ENCODE measurements at regions not wholly inside any gene's neighbourhood (a gene's known extent, or its start where the extent isn't known, plus 50 kb on each side); places are given as distances from the start of the nearest gene placed in this dataset.
A peak's percentile ranks its signal among the peaks of the same experiment; 100 is the strongest.

DNA sequence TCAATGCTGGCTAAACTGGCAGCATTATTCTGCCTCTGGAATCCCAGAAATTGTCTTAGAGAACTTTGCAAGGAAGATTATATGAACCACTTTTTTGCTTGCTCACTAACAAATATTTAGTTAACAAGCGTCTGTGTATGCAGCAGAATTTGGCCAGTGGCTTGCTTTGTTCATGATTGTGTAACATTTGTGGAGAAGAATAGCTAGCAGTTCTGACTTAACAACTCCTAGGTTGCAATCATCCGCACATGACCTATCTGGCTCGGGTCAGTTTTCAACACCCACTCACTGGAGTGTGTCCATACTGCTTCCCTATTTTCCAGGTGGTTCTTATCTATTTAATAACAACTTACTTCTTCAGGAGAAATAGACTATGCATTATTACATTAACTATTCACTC is 98.5 kb downstream of the SNX18 start:
- no peak for DNase-seq (ENCODE audit: low read depth)

DNA sequence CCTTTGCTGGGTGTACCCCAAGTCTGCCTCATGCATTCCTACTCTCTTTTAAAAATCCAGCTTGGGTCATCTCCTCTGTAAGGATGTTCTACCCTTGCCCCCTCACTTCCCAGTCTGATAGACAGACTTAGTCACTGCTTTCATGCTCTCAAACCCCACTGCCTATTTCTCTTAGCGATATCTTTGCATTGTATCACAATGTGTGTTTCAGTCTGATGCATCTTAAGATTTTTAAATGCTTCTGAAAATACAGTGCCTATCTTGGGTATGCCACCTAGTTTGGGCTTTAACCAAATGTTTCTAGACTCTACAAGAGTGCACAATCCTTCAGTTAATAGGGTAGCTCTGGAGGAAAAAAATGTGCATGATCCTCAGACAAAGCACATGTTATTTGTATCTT is 97.8 kb downstream of the SNX18 start:
- no peak for DNase-seq (ENCODE audit: low read depth)

DNA sequence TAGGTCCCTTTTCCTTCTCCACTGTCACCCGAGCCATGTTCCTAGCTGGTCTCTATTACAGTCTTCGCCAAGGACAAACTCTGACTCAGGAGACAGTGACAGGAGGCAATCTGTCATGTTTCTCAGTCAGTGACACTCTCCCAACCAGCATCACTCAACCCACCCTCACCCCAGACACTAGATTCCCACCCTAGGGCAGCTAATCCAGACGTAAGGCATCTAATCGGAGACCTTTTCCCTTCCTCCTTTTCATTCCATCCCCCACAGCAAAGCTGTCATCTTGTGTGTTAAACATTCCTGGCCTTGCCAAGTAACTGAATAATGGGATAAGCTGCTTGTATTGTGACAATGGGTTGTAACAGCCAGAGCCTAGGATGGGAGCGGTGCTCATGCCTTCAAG is 95.2 kb downstream of the SNX18 start:
- no peak for DNase-seq (ENCODE audit: low read depth)

DNA sequence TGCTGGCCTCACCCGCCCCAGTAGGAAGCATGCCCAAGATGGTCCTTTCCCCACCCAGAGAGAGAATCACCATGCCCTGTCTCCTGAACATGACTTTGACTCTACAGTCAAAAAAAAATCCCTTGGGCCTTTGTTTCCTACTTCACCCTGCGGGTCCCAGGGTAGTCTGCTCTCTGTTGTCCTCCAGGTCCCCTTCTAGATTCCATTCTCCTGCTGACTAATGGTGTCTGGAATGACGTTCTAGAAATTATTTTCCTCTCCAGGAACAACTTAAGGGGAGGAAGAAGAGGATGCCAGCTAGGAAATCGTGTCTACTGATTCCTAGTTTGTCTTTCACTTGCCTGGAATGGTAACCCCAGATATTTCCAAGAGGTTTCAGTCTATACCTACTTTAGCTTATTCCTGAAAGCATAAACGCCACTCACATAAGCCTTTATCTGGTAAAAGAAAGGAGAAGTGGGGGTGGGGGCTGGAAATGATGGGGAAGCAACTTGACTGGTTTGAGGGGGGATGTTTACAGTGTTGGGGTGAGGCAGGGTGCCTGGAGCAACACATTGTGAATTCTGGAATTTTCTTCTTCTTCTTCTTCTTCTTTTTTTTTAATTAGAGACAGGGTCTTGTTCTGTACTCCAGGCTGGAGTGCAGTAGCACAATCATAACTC is 93.9 kb downstream of the SNX18 start:
- DNase-seq (ENCODE audit: low read depth), result peak; percentile 53

DNA sequence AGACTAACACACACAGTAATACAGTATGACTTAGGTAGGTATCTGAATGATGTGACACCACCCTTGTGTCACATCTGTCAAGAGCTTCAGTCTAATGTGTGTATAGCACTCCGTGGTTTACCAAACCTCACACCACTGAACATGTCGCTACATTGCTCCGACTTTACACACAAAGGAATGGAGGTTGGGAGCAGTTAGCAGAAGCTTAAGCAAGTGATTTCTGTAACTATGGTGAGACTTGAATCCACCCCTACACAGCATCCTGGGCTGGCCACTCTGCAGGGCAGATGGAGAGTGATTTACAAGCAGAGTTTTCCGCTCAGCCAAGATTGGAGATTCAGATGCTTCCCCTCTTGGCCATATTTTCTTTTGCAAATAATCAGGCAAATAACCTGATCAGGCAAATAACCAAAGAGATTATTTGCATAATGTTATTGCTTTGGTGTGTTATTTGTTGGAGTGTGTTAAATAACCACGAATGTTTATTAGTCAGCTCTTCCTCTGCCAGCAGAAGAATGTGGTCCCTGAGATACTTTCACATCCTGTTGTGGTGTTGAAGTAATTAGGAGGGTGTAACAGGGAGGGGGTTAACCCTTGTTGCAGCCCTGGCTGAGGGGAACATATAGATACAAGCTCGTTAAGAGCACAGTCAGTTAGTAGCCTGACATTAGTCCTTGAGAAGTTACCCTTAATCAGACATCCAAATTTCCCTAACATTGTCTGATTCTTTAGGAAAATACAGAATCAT is 92.8 kb downstream of the SNX18 start:
- peak; percentile 56 for DNase-seq (ENCODE audit: low read depth)

DNA sequence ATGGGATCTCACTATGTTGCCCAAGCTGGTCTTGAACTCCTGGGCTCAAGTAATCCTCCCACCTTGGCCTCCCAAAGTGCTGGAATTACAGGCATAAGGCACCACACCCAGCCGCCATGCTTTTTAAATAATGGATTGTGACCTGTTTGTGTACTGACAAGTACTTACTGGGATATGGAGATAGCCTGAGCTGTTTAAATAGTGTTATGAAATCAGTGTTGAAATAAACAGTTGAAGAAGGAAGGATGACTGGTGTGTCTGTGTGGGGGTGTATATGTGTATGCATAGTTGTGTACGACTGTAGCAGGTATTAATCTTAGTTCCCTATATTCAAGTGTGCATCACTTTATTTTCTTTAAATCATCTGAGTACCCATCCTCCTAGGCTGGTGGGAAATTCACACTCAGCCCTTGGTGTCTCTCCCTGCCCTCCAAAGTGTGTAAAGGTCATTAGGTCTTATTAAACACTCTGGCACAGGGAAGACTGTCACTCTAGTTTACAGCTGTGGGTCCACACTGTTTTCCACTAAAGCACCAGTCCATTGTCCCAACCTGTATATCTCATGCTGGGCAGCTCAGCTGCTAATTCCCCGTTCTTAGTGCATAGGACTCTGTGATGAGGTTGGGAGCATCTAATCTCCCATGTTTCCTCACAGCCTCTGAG is 91.0 kb downstream of the SNX18 start:
- no peak for DNase-seq (ENCODE audit: low read depth)

DNA sequence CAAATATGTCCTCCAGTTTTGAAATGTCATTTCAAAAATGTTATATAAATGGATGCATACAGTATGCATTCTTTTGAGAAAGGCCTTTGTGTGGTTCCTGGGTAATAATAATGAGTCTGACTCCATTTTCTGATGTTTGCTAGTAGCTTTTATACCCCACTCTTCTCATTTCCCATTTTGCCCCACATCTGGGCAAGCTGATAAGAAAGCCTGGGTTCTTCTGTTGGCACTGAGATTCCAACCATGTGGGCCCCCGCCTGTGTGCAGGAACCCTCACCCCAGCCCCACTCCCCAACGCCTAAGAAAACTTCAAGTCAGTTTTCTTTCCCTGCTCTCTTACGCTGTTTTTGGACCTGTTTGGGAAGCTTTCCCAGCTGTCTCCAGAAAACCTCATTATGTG is 89.4 kb downstream of the SNX18 start:
- no peak for DNase-seq (ENCODE audit: low read depth)

DNA sequence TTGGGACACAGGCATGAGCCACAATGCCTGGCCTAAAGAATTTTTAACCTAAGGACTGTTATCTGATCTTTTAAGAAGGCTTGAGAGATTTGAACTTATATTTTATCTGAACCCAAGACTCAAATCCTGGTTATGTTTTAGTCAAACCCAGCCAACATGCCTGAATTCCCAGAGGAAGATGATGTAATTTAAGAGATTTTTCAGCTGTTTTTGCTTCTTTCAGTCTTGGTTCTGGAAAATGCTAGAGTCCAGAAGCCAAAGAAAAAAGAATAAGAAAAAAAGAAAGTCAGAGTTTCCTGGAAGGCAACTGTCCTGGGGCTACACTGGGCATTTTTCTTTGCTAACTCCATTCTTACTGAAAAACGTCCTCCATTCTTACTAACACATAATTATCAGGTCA is 85.8 kb downstream of the SNX18 start:
- no peak for DNase-seq (ENCODE audit: low read depth)

DNA sequence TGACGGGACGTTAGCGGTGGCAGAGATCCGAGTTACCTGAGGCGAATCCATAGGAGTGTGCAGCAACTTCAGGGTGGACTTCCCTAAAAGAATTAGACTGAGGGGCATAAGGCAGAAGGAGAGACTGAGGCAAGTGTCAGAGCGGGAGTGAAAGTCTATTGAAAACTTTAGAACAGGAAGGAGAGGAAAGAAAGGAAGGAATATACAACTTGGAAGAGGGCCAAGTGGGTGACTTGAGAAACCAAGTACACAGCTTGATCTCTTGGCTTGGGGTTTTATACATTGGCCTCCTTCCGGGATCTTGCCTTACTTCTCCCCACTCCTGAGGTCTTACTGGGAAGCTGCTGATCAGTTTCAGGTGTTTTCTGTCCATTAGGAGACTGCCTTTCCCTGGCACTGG is 84.9 kb downstream of the SNX18 start:
- no peak for DNase-seq (ENCODE audit: low read depth)

DNA sequence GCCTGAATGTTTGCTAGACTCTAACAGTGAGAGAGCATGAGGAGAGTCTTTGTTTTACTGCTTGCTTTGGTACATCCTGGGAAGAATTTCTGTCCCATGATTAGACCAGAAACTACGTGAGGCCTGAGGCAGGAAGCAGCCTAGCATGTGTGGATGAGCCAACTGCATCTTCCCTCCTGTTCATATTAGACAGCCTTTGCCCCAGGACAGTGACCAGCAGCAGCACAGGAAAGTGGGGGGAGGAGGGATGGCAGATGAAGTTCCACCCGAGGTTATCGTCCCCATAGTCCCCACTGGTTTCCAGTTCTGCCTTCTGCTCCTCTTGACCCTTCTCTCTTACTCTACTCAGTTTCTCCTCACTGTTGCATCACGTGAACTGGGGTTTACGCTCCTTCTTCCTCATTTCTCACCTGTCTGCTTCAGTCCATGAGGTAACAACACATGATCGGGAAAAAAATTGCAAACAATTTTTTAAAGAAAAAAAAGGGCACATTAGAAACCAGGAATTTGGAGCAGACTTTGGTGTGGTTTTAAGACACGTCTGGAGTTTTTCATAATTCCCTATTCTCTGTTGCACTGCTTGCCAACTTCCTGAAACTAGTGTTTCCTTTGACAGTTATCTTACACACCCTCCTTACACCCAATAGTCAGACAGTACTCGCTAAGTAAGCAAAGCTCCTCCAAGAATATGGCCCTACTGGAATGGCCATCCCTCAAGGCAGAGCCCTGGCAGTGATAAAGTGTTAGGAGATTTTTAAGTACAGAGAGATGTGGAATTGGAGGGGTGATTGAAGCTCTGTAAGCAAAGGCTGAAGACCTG is 84.1 kb downstream of the SNX18 start:
- no peak for DNase-seq (ENCODE audit: low read depth)
